NCI-H2171 (cell line): ENCODE measurements at regions not wholly inside any gene's neighbourhood (a gene's known extent, or its start where the extent isn't known, plus 50 kb on each side); places are given as distances from the start of the nearest gene placed in this dataset.
"Not testable (repeated sequence)": the region's sequence is repeated elsewhere in the genome, so short reads cannot be mapped to it uniquely, and the experiment has no call there.

Experiments used
- DNase-seq: peaks from one replicate; lab custom pipeline; 2025; lab: John Stamatoyannopoulos, UW

DNA sequence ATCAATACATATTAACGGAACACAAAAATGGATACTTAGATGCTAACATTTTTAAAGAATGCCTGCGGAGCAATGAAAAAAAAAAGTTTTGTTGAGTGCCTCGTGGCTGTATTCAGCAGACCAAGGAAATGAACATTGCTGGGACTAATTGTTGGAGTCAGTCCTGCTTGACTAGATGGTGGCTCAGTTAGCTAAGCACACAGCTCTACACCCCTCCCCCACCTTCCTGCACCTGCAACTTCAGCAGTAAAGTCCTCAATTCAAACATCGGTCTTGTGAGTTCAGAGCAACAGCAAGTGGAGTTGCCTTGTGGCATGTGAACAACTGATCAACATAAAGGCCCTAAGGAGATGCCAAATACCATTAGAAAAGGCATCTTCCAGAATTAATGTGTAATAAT, 326.0 kb upstream of the NPSR1 start:
- DNase-seq, result no peak

DNA sequence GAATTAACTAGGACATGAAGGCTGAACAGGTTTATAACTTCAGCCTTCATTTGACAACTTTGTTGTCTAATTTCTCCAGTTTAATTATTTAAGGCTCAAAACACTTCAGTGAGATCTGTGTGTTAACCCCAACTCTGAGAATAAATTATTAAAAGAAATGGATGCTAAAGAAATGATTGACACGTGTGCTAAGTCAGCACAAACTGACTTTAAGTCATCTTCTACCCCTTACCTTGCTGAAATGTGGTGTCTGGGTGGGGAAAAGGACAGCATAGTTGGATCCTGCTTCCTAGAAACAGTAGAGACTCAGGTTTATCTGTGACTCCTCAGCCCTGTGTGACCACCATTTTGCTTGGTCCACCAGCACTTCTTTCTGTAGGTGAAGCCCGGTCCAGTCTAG, 324.8 kb upstream of the NPSR1 start:
- no peak for DNase-seq

DNA sequence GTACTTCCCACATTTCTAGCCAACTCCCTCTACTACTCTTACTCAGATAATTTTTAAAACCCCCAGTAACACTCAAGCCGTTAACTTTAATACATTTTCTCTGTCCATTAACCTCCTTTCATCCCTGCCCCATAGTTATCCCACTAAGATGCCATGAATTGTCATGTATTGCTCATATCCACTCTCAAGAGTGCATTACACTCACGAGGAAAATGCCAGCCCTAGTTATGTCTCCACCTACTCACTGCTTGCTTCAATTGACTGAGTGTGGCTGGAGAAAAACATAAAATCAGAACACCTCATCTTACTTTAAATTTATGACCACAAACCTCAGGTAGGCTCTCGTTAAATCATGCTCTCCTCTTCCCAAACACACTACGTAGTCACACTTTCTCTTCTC, 324.1 kb upstream of the NPSR1 start:
- DNase-seq, result no peak

DNA sequence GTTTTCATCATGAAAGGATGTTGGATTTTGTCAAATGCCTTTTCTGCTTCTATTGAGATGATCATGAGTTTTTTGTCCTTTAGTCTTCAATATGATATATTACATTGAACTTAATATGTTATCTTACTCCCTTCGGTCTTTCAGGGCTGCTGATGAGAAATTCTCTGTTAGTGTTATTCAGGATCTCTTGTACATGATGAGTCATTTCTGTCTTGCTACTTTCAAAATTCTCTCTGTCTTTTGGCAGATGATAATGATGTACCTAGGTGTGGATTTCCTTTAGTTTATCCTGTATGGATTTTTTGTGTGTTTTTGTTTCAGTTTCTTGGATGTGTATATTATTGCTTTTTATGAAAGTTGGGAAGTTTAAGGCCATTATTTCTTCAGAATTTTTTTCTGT, 320.9 kb upstream of the NPSR1 start:
- no peak for DNase-seq

DNA sequence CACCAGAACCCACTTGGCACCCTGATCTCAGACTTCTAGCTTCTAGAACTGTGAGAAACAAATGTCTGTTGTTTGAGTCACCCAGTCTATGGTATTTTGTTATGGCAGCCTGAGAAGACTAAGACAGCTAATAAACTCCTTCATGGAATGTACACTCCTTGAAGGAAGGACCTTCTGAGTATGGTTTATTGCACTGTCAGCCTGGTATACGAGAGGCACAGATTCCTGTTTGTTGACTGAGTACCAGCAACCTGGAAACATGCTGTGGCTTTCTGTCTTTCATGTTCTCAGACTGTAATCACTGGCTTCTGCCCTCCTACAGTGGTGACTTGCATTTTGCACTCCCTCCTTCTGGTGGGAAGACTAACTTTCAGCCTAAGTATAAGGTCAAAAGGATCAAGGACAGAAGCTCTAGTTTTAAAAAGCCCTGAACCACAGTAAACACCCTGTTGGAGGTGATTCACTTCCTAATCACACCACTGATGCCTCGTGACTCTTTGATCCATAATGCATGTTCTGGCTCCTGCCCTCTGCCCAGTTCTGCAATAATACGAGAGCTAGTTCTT, 319.0 kb upstream of the NPSR1 start:
- DNase-seq, result no peak

DNA sequence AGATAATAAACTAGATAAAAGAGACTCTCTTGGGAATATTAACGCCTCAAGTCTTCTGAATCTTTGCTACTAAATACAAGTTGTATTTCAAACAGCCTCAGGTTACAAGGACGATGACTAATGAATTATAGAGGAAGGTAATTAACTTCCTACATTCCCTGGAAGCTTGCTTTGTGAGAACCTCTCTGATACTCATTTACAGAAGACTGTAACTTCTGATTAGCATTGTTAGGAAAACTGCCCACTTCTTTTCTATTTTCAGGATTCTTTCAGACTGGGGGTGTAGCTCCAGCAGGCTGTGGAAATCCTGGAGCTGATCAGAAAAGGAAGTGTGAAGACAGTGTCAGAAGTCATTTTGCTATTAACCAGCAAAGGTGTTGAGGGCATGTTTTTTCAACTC, 316.7 kb upstream of the NPSR1 start:
- DNase-seq, result no peak

DNA sequence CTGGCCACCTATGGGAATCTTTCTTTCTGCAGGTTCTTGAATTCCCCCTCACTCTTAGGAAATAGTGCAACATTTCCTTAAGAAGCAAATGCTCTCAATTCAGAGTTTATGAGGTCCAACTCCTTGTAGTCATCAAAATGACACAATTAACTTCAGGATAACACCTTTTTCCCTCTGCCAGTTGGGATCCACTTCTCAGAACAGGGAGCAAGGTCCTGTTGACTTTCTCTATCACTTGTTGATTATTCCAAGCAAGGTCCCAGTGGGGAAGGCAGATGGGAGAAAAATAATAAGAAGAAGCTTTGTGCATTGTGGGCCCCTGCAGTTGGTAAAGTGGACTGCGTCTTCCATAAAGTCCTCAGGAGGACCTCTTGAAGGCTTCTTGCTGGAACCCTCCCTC, 315.6 kb upstream of the NPSR1 start:
- DNase-seq, result no peak

DNA sequence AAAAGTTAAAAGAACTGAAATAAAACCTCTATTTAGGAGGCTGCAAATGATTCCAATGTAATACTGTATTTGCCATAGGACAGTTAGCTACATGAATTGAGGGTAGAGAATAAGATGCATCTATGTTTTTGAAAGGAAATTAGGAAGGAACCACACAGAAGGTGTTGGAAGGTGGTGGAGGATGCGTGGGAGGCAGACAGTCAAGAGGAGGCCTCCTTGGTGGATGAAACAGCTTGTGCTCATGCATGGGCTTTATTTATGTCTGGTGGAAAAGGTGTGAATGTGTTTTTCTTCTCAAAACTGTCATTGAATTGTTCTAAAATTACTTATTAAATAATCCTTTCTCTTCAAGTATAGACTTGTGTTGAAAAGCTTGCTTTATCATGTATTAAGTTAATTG, 314.4 kb upstream of the NPSR1 start:
- DNase-seq, result no peak

DNA sequence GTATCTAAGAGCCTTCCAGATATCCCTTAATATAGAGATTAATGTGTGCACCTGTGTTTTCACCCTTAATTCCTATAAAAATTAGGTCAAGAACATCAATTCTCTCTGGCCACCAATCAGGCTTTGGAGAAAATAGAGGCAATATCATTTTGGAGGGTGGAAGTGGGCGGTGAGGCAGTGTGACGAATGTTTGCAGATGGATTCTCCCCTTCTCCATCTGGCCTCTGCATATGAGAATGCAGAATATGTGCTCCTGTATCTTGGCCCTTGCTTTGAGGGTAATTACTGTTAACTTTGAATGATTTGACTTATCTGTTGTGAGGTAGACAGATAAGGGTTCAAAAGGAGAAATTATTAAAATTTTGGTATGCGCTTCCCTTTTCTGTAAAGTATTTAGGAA, 304.0 kb upstream of the NPSR1 start:
- no peak for DNase-seq

DNA sequence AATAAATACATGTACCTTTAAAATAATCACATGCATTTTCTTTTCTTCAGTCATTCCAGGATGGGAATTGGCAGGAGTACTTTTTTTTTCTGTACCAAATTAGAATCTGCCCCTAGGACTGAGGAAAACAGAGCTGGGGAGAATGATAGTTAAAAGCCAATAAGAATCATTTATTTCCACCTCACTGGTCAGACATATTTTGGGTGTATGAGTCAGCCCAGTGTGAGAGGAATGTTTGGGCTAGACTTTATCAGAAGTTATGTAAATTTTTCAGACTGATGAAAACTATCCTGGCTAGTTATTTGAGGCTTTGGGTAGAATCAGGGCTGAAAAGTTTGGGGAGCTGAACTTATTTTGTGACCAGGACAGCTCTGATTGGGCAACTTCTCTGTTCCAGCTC, 303.1 kb upstream of the NPSR1 start:
- no peak for DNase-seq

DNA sequence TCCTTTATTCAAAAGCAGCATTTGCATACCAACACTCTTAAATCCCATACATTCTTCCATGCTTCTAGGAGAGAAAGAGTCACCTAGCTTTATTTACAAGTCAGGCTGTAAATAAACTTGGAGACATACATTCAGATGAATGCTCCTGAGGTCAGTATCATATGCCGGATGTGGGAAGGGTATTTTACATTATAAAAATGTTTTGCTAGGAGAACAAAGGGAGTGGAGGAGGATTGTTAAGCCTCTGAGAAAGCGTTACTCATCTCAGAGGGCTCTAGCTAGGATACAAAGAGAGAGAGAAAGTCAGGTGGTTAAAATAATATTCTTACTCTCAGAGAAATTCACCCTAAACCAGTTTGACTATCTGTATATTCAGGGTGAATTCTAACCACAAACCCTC, 300.9 kb upstream of the NPSR1 start:
- no peak for DNase-seq

DNA sequence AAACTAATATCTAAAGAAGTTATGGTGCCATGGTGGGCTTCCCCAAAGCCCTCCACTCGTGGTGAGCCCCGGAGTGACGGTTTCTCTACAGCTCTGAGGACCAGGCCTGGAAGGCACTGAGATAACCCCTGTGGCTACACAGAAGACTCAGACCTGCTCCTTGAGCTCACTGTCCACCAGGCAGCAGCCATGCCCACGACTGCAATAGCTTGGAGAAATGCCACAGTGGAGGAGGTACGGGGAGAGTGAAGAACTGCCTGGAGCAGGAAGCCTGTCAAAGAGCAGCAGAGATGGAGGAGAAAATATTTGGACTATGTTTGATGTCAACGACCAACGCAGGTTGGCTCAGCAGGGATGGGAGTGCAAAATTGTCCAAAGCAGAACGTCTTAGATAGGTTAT, 300.1 kb upstream of the NPSR1 start:
- DNase-seq, result no peak

DNA sequence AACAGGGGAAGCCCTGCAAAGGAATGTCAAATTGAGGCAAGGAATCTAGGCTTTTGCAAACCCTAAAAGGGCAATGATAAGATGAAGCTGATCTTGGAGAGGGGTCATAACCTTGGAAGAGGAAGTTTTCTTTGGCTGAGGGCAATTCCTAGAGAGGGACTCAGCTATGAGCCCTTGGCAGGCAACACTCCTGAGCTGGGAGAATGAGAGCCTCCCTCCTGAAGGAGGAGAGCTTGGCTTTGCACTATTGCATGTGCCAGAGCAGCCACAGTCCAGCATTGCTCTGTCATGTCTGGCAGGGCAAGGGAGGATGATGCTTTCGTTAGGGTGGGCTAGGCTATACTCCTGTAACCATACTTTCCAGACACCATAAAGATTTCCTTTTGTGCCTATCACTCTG, 299.4 kb upstream of the NPSR1 start:
- DNase-seq, result not testable (repeated sequence)

DNA sequence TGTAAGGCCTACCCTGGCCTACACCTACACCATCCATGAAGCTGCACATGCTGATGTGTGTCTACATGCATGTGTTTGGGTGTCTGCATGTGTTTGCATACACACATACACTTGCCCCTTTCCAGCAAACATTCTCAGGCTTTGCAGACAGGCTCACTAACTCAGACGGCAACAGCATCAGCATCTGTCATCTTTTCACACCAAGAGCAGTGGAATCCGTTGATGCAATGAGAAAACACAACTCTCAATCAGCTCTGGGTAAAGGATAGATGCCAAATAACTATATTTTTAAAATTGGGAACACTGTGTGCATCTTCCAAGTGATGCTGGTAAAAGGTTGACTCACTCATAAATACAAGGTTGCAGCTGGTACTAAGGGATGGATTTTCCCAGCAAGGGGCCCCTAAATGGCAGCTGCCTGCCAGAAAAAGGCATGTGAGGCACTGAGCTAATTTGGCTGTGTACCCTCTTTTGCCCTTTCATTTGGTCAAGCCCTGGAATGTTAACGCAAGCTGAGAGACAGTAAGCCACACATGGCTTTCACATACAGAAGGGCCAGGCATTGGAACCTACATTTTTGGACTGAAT, 296.3 kb upstream of the NPSR1 start:
- no peak for DNase-seq

DNA sequence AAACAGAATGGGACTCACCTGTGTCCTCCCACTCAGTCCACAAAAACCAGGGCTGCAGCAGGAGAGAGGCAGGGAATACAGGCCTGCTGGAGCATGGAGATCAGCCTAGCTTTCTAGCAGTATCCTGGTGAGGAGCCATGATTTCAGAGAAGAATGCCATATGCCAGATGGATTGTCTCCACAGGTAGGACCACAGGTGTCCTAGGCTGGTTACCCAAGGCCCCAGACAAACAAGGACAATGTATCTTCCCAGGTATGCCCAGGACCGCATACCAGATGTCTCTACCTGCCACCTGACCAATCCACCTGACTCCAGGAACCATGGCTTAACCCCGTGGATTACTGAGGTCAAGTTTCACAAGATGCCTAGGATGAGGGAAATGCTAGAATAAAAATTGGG, 295.4 kb upstream of the NPSR1 start:
- no peak for DNase-seq

DNA sequence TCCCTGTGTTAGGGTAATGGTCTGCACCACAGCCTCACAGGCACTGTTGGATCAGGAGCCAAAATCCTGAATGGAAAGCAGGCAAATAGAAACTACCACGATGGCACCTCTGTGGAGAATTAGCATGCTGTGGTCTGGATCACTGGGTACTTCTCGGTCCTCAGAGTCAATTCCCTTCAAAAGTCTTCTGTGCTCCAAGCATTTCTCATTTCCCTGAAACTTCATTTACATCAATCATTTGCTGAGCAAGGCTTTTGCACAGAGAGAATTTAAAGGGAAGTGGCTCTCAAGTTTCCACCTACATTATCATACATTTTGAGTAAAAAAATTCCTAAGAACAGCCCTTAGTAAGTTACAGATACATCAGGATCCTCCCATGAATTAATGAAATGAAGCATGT, 293.9 kb upstream of the NPSR1 start:
- no peak for DNase-seq

DNA sequence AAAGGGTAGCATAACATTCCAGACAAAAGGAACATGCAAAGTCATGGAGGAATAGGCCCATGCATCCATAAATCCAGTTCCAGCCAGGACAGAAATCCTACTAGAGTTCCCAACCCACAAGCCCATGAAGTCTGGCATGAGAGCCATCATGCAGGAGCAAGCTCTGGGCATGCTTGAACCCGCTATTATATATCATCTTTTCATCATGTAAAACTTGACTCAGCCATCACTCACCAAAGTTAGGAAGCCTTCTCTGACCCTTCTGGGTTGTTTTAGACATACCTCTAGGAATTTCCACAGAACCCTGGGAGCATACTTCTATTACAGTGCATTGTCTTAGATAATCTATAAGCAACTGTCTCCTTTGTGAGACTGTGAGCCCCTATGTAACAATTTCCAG, 293.0 kb upstream of the NPSR1 start:
- no peak for DNase-seq

DNA sequence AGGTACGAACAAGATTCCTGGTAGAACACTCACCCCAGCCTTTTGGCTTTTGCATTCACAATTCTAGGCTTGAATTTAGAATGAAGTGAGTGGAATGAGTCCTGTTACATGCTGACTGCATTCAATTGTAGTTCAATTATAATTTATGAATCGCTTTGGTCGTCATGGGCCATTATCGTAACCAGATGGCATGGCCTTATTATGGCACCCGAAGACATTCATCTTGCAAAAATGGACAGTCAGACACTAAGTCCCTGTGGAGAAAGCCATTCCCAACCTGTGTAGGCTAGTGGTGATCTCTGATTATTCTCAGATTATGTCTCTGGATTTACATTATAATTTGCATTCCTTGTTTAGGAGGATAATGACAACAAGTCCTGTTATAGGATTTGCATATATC, 292.4 kb upstream of the NPSR1 start:
- DNase-seq, result no peak

DNA sequence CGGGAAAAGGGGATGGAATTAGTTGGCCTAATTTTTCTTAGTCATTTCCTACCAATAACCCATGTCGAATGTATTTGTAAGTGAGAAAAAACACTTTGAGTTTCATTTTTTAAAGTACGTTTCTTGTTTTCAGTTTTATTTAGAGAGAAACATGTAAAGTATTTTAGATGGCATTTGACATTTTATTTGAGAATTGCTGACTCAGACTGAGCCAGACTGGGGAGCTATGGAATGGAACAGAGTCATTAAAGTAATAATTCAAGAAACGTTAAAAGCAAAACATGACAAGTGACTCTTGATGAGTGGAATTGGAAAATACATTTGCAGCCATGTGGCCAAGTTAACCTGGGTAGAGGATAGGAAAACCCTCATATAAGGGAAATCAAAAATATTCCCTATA, 286.1 kb upstream of the NPSR1 start:
- DNase-seq, result no peak

DNA sequence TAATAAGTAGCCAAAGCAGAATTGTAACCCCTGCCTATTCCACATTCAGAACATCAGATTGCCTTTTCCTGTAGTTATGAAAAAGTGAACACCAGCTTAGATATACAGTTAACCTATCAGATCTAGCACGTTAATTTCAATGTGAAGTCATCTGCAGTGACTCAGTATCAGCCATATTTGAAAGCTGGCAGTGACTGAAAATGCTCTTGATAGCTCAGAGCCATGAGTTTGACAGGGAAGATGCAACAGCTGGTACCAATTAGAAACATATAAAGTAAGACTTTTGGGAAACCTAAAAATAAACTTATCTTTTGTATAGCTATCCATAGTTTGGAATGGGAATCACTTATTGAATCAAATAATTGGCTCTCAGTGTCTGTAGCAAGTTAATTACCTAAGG, 284.1 kb upstream of the NPSR1 start:
- DNase-seq, result no peak

DNA sequence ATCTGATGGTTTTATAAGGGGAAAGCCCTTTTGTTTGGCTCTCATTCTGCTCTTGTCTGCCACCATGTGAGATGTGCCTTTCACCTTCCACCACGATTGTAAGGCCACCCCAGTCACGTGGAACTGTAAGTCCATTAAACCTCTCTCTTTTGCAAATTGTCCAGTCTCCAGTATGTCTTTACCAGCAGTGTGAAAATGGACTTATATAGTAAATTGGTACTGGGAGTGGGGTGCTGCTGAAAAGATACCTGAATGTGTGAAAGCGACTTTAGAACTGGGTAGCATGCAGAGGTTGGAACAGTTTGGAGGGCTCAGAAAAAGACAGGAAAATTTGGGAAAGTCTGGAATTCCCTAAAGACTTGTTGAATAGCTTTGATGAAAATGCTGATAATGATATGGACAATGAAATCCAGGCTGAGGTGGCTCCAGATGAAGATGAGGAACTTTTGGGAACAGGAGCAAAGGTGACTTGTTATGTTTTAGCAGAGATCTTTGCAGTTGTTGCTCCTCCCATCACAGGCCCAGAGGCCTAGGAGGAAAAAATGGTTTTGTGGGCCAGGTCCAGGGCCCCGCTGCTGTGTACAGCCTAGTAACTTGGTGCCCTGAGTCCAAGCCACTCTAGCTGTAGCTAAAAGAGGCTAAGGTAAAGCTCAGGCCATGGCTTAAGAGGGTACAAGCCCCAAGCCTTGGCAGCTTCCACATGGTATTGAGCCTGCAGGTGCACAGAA, 275.7 kb upstream of the NPSR1 start:
- DNase-seq, result no peak

DNA sequence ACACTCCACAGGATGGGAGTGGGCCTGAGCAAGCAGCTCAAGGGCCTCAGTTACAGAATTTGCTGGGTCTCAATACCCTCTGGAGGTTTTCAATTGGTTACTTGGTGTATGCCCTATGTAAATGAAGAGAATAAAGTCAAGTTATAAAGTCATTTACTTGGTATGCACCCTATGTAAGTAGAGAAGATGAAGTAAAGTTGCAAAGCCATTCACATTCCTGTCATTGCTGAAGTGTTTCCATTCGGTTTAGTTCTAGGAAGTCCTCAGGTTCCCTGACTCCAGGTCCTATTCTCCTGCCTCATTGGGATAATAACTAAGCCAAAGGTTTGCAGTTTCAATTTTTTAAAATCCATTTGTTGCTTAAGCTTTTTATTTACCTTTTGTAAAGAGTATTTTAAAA, 272.6 kb upstream of the NPSR1 start:
- no peak for DNase-seq

DNA sequence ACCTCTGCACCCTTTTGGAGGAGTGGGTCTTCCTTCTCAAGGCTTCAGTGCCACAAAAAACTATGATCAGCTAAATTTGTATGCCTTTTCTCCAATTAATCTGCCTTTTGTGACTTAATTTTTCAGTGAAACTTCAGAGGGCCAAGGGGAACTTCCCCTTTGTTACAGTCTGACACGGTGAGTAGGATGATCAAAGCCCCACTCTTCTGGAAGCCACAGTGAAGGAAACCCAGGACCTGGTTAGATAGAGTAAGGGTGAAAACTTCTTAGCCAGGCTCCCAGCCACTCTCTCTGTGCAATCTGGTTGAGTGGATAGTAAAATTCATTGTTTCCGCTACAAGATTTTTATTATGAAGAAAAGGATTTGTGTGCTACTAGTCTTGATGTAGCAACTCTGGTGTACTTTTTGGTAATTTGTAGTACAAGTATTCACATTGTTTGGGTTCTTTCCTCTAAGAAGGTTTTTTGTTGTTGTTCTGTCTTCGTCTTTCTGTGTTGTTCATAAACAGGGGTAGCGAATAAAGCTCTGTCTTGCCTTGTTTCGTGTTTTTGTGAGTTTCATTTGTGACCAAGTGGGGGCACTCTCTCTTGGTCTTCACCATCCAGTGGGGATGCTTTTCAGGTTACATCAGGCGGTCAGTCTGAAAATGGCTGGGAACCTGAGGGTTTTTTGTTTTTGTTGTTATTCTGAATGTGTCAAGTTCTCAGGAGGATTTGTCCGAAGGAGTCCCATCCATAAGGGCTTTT, 268.5 kb upstream of the NPSR1 start:
- DNase-seq, result no peak
